ENCODE measurements at regions not wholly inside any gene's neighbourhood (a gene's known extent, or its start where the extent isn't known, plus 50 kb on each side); places are given as distances from the start of the nearest gene placed in this dataset.

GRCh38 chr18:39761273-39761672, 2193.8 kb upstream of the PIK3C3 start:
- H3K36me3 ChIP-seq (ENCODE audit: control insufficient read depth, insufficient read depth, low read length) = no peaks in the 10 kb centered on the region
- no peaks in the 10 kb centered on the region for H3K27me3 ChIP-seq (ENCODE audit: control insufficient read depth, insufficient read depth, low read length)
- H3K4me1 ChIP-seq (ENCODE audit: control insufficient read depth, insufficient read depth, low read length) = no peaks in the 10 kb centered on the region
- Mint-ChIP-seq H3K36me3 (peaks cover 14% of the 10 kb centered on the region), H3K4me1 (no peaks in the 10 kb centered on the region), H3K9me3 (peaks cover 14 to 15% of the 10 kb centered on the region in 2 donors), H3K4me3 (no peak overlapping the region), H3K27ac (no peak overlapping the region), H3K27me3 (ENCODE audit: low read depth in 2 of 2) (no peaks in the 10 kb centered on the region)
- WGBS (ENCODE audit: insufficient coverage) = 59% methylated on average over 1 of the region's 1 CpG
- DNase-seq (no peak), ATAC-seq (no peak)
- peaks cover 4% of the 10 kb centered on the region for H3K9me3 ChIP-seq (ENCODE audit: control insufficient read depth, insufficient read depth, low read length)
- no peak overlapping the region for H3K4me3 ChIP-seq (ENCODE audit: low read length)
- no peak for TF ChIP-seq CTCF (IDR thresholded peaks at IDR 0.05)
- intact Hi-C loops (cut with micrococcal nuclease) = no loop called here
- H3K27ac ChIP-seq (ENCODE audit: low read length) = no peak overlapping the region

- no peaks in the 10 kb centered on the region for H3K27me3 Mint-ChIP-seq (ENCODE audit: low read depth in 2 of 2)
- no peaks in the 10 kb centered on the region for H3K27me3 ChIP-seq (ENCODE audit: control insufficient read depth, insufficient read depth, low read length)
Measured at GRCh38 chr18:39759926-39760325, 2194.3 kb upstream of the CELF4 start.

GRCh38 chr18:39753178-39753577, 2187.6 kb upstream of the CELF4 start:
- Mint-ChIP-seq H3K4me3 (no peak overlapping the region), H3K27ac (no peak overlapping the region), H3K9me3 (peaks cover 16 to 19% of the 10 kb centered on the region in 2 donors), H3K36me3 (peaks cover 15% of the 10 kb centered on the region), H3K27me3 (ENCODE audit: low read depth in 2 of 2) (no peaks in the 10 kb centered on the region), H3K4me1 (no peaks in the 10 kb centered on the region)
- Histone ChIP-seq H3K9me3 (ENCODE audit: control insufficient read depth, insufficient read depth, low read length) (peaks cover 8% of the 10 kb centered on the region), H3K27me3 (ENCODE audit: control insufficient read depth, insufficient read depth, low read length) (no peaks in the 10 kb centered on the region), H3K4me3 (ENCODE audit: low read length) (no peak overlapping the region), H3K36me3 (ENCODE audit: control insufficient read depth, insufficient read depth, low read length) (no peaks in the 10 kb centered on the region), H3K27ac (ENCODE audit: low read length) (no peak overlapping the region), H3K4me1 (ENCODE audit: control insufficient read depth, insufficient read depth, low read length) (no peaks in the 10 kb centered on the region)
- WGBS (ENCODE audit: insufficient coverage) = 89% methylated on average over 4 of the region's 4 CpGs
- DNase-seq (no peak), ATAC-seq (no peak)
- intact Hi-C loops (cut with micrococcal nuclease) = no loop called here
- TF ChIP-seq CTCF (IDR thresholded peaks at IDR 0.05) = no peak

More at GRCh38 chr18:39759926-39760325, 2194.3 kb upstream of the CELF4 start:
- peaks cover 4% of the 10 kb centered on the region for H3K9me3 ChIP-seq (ENCODE audit: control insufficient read depth, insufficient read depth, low read length)
- no peak overlapping the region for H3K4me3 Mint-ChIP-seq
- no peak for TF ChIP-seq CTCF (IDR thresholded peaks at IDR 0.05)
- H3K36me3 Mint-ChIP-seq = peaks cover 14% of the 10 kb centered on the region
- H3K36me3 ChIP-seq (ENCODE audit: control insufficient read depth, insufficient read depth, low read length) = no peaks in the 10 kb centered on the region
- DNase-seq (no peak), ATAC-seq (no peak)
- H3K4me3 ChIP-seq (ENCODE audit: low read length) = no peak overlapping the region
- no peak overlapping the region for H3K27ac ChIP-seq (ENCODE audit: low read length)
- no peaks in the 10 kb centered on the region for H3K4me1 ChIP-seq (ENCODE audit: control insufficient read depth, insufficient read depth, low read length)
- intact Hi-C loops (cut with micrococcal nuclease) = no loop called here
- peaks cover 15 to 16% of the 10 kb centered on the region in 2 donors for H3K9me3 Mint-ChIP-seq
- no peak overlapping the region for H3K27ac Mint-ChIP-seq
- no peaks in the 10 kb centered on the region for H3K4me1 Mint-ChIP-seq
- no CpG with 5 or more reads among the region's 3 CpGs for WGBS (ENCODE audit: insufficient coverage)

- Mint-ChIP-seq H3K27me3 (ENCODE audit: low read depth in 2 of 2) (no peaks in the 10 kb centered on the region), H3K36me3 (peaks cover 20% of the 10 kb centered on the region), H3K9me3 (peaks cover 9 to 19% of the 10 kb centered on the region in 2 donors), H3K4me3 (no peak overlapping the region), H3K27ac (no peak overlapping the region), H3K4me1 (no peaks in the 10 kb centered on the region)
- no peaks in the 10 kb centered on the region for H3K36me3 ChIP-seq (ENCODE audit: control insufficient read depth, insufficient read depth, low read length)
- ATAC-seq (no peak), DNase-seq (no peak)
- no peak overlapping the region for H3K27ac ChIP-seq (ENCODE audit: low read length)
- intact Hi-C loops (cut with micrococcal nuclease) = no loop called here
- H3K9me3 ChIP-seq (ENCODE audit: control insufficient read depth, insufficient read depth, low read length) = peaks cover 8% of the 10 kb centered on the region
- no peak overlapping the region for H3K4me3 ChIP-seq (ENCODE audit: low read length)
- H3K27me3 ChIP-seq (ENCODE audit: control insufficient read depth, insufficient read depth, low read length) = no peaks in the 10 kb centered on the region
- 87% methylated on average over 2 of the region's 2 CpGs for WGBS (ENCODE audit: insufficient coverage)
- H3K4me1 ChIP-seq (ENCODE audit: control insufficient read depth, insufficient read depth, low read length) = no peaks in the 10 kb centered on the region
- no peak for TF ChIP-seq CTCF (IDR thresholded peaks at IDR 0.05)
Measured at GRCh38 chr18:39752351-39752750, 2186.8 kb upstream of the CELF4 start.
